Uterus (tissue), 2 donors: ENCODE measurements at regions not wholly inside any gene's neighbourhood (a gene's known extent, or its start where the extent isn't known, plus 50 kb on each side); places are given as distances from the start of the nearest gene placed in this dataset.

ENCODE experiments used
- POLR2A ChIP-seq, 2 donors: fragments of 450-650 bp; IDR thresholded peaks; one replicate each; pipeline ENCODE4 v1.6.1; 2016; ENCODE audit warnings: antibody characterized with exemption in 2 of 2, mild to moderate bottlenecking in 1 of 2, moderate library complexity in 1 of 2
- TF ChIP-seq, protein P1 (sequence below), 4 experiments: fragments of 200-600 bp in 2 of 4; fragments of 450-650 bp in 2 of 4; sonication (generic) in 2 of 4; IDR thresholded peaks; one replicate each; pipeline ENCODE4 v1.5.1; 2016 to 2019; ENCODE audit warnings: antibody characterized with exemption in 4 of 4, mild to moderate bottlenecking in 2 of 4, moderate library complexity in 1 of 4

DNA sequence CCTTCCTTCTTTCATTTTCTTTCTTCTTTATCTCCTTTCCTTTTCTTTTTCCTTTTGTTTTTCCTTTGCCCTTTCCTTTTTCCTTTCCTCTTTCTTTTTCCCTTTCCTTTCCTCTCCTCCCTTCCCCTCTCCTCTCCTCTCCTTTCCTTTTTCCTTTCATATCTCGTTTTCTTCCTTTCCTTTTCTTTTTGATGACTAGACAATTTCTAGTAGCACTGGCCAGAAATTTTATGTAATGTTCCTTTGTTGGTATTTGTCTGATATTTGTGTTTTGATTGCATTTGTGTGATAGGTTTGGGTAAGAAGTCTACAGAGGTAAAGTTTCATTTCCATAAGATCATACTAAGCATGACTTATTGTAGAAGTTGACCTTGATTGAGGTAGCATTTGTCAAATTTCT, 1722.9 kb upstream of the IGFBP7 start:
- TF ChIP-seq, protein P1, sequence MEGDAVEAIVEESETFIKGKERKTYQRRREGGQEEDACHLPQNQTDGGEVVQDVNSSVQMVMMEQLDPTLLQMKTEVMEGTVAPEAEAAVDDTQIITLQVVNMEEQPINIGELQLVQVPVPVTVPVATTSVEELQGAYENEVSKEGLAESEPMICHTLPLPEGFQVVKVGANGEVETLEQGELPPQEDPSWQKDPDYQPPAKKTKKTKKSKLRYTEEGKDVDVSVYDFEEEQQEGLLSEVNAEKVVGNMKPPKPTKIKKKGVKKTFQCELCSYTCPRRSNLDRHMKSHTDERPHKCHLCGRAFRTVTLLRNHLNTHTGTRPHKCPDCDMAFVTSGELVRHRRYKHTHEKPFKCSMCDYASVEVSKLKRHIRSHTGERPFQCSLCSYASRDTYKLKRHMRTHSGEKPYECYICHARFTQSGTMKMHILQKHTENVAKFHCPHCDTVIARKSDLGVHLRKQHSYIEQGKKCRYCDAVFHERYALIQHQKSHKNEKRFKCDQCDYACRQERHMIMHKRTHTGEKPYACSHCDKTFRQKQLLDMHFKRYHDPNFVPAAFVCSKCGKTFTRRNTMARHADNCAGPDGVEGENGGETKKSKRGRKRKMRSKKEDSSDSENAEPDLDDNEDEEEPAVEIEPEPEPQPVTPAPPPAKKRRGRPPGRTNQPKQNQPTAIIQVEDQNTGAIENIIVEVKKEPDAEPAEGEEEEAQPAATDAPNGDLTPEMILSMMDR (IDR thresholded peaks at IDR 0.05): no peak
- no peak for TF ChIP-seq POLR2A (IDR thresholded peaks at IDR 0.05)
